ENCODE measurements at regions not wholly inside any gene's neighbourhood (a gene's known extent, or its start where the extent isn't known, plus 50 kb on each side); places are given as distances from the start of the nearest gene placed in this dataset.

GRCh38 chr1:116289193-116289592 lies 83.9 kb upstream of the ATP1A1 start:
- Histone ChIP-seq H3K4me2 (no peak overlapping the region), H3K9ac (no peak overlapping the region), H3K79me2 (ENCODE audit: insufficient read depth, low read depth) (no peaks in the 10 kb centered on the region), H3K4me3 (IDR thresholded peaks at IDR 0.05; ENCODE audit: insufficient read depth, low read depth, low read length) (no peak overlapping the region), H3K4me1 (ENCODE audit: low read depth, poor library complexity, severe bottlenecking) (peaks cover 3% of the 10 kb centered on the region), H3K27ac (no peak overlapping the region), H4K20me1 (ENCODE audit: insufficient read depth) (no peaks in the 10 kb centered on the region), H2AFZ (ENCODE audit: low read depth) (no peak overlapping the region), H3K36me3 (ENCODE audit: insufficient read depth) (no peaks in the 10 kb centered on the region), H3K27me3 (ENCODE audit: insufficient read depth, low read depth) (no peaks in the 10 kb centered on the region)
- TF ChIP-seq CTCF (conservative IDR thresholded peaks at IDR 0.05; ENCODE audit: low read depth, low read length), result no peak

DNA sequence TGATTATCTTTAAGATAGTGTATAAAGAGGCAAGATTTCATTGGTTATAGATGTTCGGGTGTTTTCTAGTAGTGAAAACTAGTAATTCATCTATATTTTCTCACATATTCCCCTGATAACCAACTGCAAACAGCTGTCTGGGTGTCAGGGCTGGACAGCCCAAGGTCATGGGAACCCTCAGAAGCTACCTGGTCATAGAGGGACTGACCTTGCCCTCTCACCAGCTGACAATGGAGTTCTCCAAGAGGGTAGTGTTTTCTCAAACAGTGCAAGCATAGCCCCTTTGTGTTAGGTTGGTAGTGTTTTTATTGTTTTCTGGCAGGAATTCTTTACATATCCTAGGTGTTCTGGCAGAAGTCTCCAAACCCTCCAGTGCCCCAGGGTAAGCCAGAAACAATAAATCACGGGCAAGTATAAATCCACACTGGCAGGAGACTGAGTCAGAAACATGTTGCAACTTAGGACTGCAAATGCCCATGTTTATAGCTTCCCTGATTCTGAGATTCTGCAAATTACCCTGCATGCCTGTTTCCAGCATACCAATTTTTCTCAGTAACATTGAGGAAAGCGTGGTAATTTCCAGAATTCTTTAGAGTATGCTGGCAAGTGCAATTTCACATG lies 82.8 kb upstream of the ATP1A1 start:
- Histone ChIP-seq H3K27me3 (ENCODE audit: insufficient read depth, low read depth) (no peaks in the 10 kb centered on the region), H3K27ac (no peak overlapping the region), H3K4me2 (no peak overlapping the region), H3K36me3 (ENCODE audit: insufficient read depth) (no peaks in the 10 kb centered on the region), H3K9ac (no peak overlapping the region), H4K20me1 (ENCODE audit: insufficient read depth) (no peaks in the 10 kb centered on the region), H3K4me1 (ENCODE audit: low read depth, poor library complexity, severe bottlenecking) (peaks cover 3% of the 10 kb centered on the region), H3K79me2 (ENCODE audit: insufficient read depth, low read depth) (no peaks in the 10 kb centered on the region), H3K4me3 (IDR thresholded peaks at IDR 0.05; ENCODE audit: insufficient read depth, low read depth, low read length) (no peak overlapping the region), H2AFZ (ENCODE audit: low read depth) (no peak overlapping the region)
- TF ChIP-seq CTCF (conservative IDR thresholded peaks at IDR 0.05; ENCODE audit: low read depth, low read length), result no peak

- H3K27ac ChIP-seq, result no peak overlapping the region
- no peaks in the 10 kb centered on the region for H3K36me3 ChIP-seq (ENCODE audit: insufficient read depth)
- H2AFZ ChIP-seq (ENCODE audit: low read depth), result no peak overlapping the region
- H4K20me1 ChIP-seq (ENCODE audit: insufficient read depth), result no peaks in the 10 kb centered on the region
- no peaks in the 10 kb centered on the region for H3K27me3 ChIP-seq (ENCODE audit: insufficient read depth, low read depth)
- peaks cover 3% of the 10 kb centered on the region for H3K4me1 ChIP-seq (ENCODE audit: low read depth, poor library complexity, severe bottlenecking)
- no peaks in the 10 kb centered on the region for H3K79me2 ChIP-seq (ENCODE audit: insufficient read depth, low read depth)
- H3K9ac ChIP-seq, result no peak overlapping the region
- TF ChIP-seq CTCF (conservative IDR thresholded peaks at IDR 0.05; ENCODE audit: low read depth, low read length), result no peak
- no peak overlapping the region for H3K4me3 ChIP-seq (IDR thresholded peaks at IDR 0.05; ENCODE audit: insufficient read depth, low read depth, low read length)
- H3K4me2 ChIP-seq, result no peak overlapping the region
Observed at GRCh38 chr1:116291024-116291423, 82.0 kb upstream of the ATP1A1 start.

DNA sequence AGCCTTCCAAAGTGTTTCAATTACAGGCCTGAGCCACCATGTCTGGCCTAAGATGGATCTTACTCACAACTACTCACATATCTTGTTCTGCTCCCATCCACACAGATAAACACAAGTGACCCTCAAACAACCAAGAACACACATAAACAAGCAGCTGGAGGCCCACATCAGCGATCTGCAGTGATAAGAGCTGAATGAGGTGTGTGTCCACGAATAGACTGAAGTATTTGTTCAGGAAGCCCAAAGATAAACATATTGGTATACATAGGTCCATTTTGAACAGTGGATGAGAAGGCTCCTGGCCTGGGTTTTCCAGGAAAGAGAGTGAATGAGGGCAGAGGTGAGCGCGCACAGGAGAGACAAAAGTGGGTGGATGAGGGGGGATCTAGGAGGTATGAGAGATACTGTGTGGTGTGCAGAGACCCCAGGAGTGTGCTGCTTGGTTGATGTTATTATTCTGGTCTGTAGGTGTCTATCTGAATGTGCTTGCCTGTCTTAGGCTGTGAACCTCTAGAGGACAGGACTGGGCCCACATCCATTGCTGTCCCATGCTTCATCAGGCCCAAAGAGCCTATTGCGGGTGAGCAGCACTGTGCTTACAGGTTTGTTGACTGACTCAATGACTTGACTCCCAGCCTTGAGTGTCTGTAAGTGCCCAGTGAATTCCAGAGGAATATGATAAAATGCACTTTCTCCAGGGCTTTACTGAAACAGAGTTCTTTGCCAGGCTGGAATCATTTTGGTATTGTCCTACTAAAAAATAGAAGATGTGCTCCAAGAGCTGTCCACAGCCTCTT lies 79.9 kb upstream of the ATP1A1 start:
- Histone ChIP-seq H3K4me3 (IDR thresholded peaks at IDR 0.05; ENCODE audit: insufficient read depth, low read depth, low read length) (no peak overlapping the region), H3K4me2 (no peak overlapping the region), H3K79me2 (ENCODE audit: insufficient read depth, low read depth) (no peaks in the 10 kb centered on the region), H3K36me3 (ENCODE audit: insufficient read depth) (no peaks in the 10 kb centered on the region), H3K4me1 (ENCODE audit: low read depth, poor library complexity, severe bottlenecking) (peaks cover 3% of the 10 kb centered on the region), H4K20me1 (ENCODE audit: insufficient read depth) (no peaks in the 10 kb centered on the region), H3K9ac (no peak overlapping the region), H3K27me3 (ENCODE audit: insufficient read depth, low read depth) (no peaks in the 10 kb centered on the region), H2AFZ (ENCODE audit: low read depth) (no peak overlapping the region), H3K27ac (no peak overlapping the region)
- no peak for TF ChIP-seq CTCF (conservative IDR thresholded peaks at IDR 0.05; ENCODE audit: low read depth, low read length)

Data from KMS-11 (cell line).